ENCODE measurements at regions not wholly inside any gene's neighbourhood (a gene's known extent, or its start where the extent isn't known, plus 50 kb on each side); places are given as distances from the start of the nearest gene placed in this dataset.

- TF ChIP-seq CTCF (IDR thresholded peaks at IDR 0.05) (no peak), POLR2A (IDR thresholded peaks at IDR 0.05) (no peak)
These were observed 100.3 kb upstream of the TWIST2 start for GRCh38 chr2:238747557-238747956.
